ENCODE measurements at regions not wholly inside any gene's neighbourhood (a gene's known extent, or its start where the extent isn't known, plus 50 kb on each side); places are given as distances from the start of the nearest gene placed in this dataset.

DNA sequence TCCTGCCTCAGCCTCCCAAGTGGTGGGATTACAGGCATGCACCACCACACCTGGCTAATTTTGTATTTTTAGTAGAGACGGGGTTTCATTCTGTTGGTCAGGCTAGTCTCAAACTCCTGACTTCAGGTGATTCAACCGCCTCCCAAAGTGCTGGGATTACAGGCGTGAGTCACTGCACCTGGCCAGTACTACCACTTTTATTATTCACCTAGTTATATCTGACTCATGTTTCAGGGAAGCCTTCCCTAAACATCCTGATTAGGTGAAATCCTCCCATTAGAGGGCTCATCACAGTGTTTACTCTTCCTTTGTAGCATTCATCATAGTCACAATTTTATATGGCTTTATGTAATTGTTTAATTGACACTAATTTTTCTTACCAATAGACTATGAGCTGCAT lies 295.3 kb upstream of the SOX5 start:
- TF ChIP-seq, protein P1, sequence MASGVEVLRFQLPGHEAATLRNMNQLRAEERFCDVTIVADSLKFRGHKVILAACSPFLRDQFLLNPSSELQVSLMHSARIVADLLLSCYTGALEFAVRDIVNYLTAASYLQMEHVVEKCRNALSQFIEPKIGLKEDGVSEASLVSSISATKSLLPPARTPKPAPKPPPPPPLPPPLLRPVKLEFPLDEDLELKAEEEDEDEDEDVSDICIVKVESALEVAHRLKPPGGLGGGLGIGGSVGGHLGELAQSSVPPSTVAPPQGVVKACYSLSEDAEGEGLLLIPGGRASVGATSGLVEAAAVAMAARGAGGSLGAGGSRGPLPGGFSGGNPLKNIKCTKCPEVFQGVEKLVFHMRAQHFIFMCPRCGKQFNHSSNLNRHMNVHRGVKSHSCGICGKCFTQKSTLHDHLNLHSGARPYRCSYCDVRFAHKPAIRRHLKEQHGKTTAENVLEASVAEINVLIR (CRISPR knock-in tag; IDR thresholded peaks at IDR 0.05), result no peak
- TF ChIP-seq HDAC6 (IDR thresholded peaks at IDR 0.05; ENCODE audit: low read depth, low read length) (no peak), MTA2 (IDR thresholded peaks at IDR 0.05; ENCODE audit: low read depth) (no peak)
- no TSS peak for BruUV-seq (replicated peaks)
- in situ Hi-C loops (cut with MboI), result no loop called here

DNA sequence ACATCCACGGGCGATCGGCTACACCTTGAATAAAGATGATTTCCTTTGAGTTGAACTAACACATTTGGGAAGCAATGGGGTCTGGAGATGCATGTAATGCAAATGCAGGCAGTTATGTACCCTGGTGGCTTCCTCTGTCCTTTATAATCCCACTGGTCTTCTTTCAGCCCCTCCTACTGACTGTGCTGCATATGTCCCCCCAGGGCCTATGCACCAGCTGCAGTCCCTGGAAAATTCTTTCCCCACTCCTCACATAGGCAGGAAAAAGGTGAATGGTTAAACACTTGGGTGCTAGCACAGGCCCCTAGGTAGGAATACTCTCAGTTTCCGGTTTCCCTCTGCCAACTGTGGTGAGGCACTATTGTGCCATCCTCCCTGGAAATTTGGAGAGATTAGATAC lies 294.8 kb upstream of the SOX5 start:
- intact Hi-C loops (cut with micrococcal nuclease) (no loop called here), in situ Hi-C loops (cut with MboI) (no loop called here)
- no peak for ATAC-seq
- no peaks in the 10 kb centered on the region for H3K36me3 ChIP-seq (ENCODE audit: control insufficient read depth, insufficient read depth, low read length)
- H3K9me1 ChIP-seq (ENCODE audit: control insufficient read depth, insufficient read depth, low read length), result no peaks in the 10 kb centered on the region
- no peak overlapping the region for H2AFZ ChIP-seq (ENCODE audit: low read depth, low read length)
- H3K9me3 ChIP-seq (replicated peaks; ENCODE audit: control insufficient read depth, insufficient read depth, low read depth, low read length), result no peaks in the 10 kb centered on the region
- no peak overlapping the region for H3K4me3 ChIP-seq
- no peak for FAIRE-seq
- BruUV-seq (replicated peaks), result no TSS peak
- no peaks in the 10 kb centered on the region for H4K20me1 ChIP-seq (replicated peaks; ENCODE audit: control insufficient read depth, insufficient read depth, low read length)
- POLR2A ChIA-PET, result no interaction called here
- no peak for DNase-seq (ENCODE audit: extremely low read depth in 1 of 4, low spot score in 3 of 4)
- CTCF ChIA-PET (ENCODE audit: low intra/inter-chr PET ratio), result no interaction called here
- H3K9ac ChIP-seq (ENCODE audit: insufficient read depth in 1 of 2, low read depth in 2 of 2, low read length in 2 of 2), result no peak overlapping the region
- no peaks in the 10 kb centered on the region for H3K79me2 ChIP-seq (ENCODE audit: control insufficient read depth, insufficient read depth, low read length)
- no peak overlapping the region for H3K27ac ChIP-seq (ENCODE audit: extremely low read depth, low read depth, low read length)
- H3K27me3 ChIP-seq (ENCODE audit: control insufficient read depth in 2 of 2, insufficient read depth in 2 of 2, low read length in 2 of 2), result 0 out of 5 replicates have a peak, but pooled peaks cover 0 to 5% of the 10 kb centered on the region in 2 experiments
- no peaks in the 10 kb centered on the region for H3K4me1 ChIP-seq (replicated peaks in 1 of 2; ENCODE audit: control insufficient read depth in 2 of 2, insufficient read depth in 2 of 2, low read length in 2 of 2)
- WGBS (ENCODE audit: insufficient coverage, low coverage, missing lambda C conversion rate), result 7% methylated on average over 3 of the region's 4 CpGs
- no peak overlapping the region for H3K4me2 ChIP-seq (ENCODE audit: insufficient read depth, low read length)
- TF ChIP-seq PML (IDR thresholded peaks at IDR 0.05; ENCODE audit: low read length) (no peak), THRAP3 (IDR thresholded peaks at IDR 0.05; ENCODE audit: borderline replicate concordance) (no peak), KAT8 (IDR thresholded peaks at IDR 0.05; ENCODE audit: low read depth) (no peak), SMAD2 (IDR thresholded peaks at IDR 0.05; ENCODE audit: low read depth, low read length) (no peak), KAT7 (CRISPR knock-in tag; IDR thresholded peaks at IDR 0.05; ENCODE audit: borderline replicate concordance) (no peak), NCOA1 (IDR thresholded peaks at IDR 0.05; ENCODE audit: low read depth) (no peak), PHB2 (IDR thresholded peaks at IDR 0.05; ENCODE audit: low read depth) (no peak), ZFP1 (CRISPR knock-in tag; IDR thresholded peaks at IDR 0.05) (no peak), SUPT5H (IDR thresholded peaks at IDR 0.05) (no peak), SPI1 (IDR thresholded peaks at IDR 0.05; ENCODE audit: borderline replicate concordance, low read depth, low read length) (no peak)
- TF ChIP-seq, protein P2, sequence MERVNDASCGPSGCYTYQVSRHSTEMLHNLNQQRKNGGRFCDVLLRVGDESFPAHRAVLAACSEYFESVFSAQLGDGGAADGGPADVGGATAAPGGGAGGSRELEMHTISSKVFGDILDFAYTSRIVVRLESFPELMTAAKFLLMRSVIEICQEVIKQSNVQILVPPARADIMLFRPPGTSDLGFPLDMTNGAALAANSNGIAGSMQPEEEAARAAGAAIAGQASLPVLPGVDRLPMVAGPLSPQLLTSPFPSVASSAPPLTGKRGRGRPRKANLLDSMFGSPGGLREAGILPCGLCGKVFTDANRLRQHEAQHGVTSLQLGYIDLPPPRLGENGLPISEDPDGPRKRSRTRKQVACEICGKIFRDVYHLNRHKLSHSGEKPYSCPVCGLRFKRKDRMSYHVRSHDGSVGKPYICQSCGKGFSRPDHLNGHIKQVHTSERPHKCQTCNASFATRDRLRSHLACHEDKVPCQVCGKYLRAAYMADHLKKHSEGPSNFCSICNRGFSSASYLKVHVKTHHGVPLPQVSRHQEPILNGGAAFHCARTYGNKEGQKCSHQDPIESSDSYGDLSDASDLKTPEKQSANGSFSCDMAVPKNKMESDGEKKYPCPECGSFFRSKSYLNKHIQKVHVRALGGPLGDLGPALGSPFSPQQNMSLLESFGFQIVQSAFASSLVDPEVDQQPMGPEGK (CRISPR knock-in tag; IDR thresholded peaks at IDR 0.05; ENCODE audit: borderline replicate concordance), result no peak
- TF ChIP-seq, protein P3, sequence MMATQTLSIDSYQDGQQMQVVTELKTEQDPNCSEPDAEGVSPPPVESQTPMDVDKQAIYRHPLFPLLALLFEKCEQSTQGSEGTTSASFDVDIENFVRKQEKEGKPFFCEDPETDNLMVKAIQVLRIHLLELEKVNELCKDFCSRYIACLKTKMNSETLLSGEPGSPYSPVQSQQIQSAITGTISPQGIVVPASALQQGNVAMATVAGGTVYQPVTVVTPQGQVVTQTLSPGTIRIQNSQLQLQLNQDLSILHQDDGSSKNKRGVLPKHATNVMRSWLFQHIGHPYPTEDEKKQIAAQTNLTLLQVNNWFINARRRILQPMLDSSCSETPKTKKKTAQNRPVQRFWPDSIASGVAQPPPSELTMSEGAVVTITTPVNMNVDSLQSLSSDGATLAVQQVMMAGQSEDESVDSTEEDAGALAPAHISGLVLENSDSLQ (IDR thresholded peaks at IDR 0.05), result no peak

More for the DNA sequence above, 295.3 kb upstream of the SOX5 start:
- ChIA-PET CTCF (ENCODE audit: low intra/inter-chr PET ratio) (no interaction called here), POLR2A (no interaction called here)
- DNase-seq (ENCODE audit: extremely low read depth in 1 of 4, low spot score in 3 of 4) (no peak), ATAC-seq (no peak), FAIRE-seq (no peak)
- 0% methylated on average over 3 of the region's 3 CpGs for WGBS (ENCODE audit: insufficient coverage, low coverage, missing lambda C conversion rate)
- no peak overlapping the region for H3K4me3 ChIP-seq
- H3K9ac ChIP-seq (ENCODE audit: insufficient read depth in 1 of 2, low read depth in 2 of 2, low read length in 2 of 2), result no peak overlapping the region
- no peaks in the 10 kb centered on the region for H3K9me1 ChIP-seq (ENCODE audit: control insufficient read depth, insufficient read depth, low read length)
- no peak overlapping the region for H2AFZ ChIP-seq (ENCODE audit: low read depth, low read length)
- no peaks in the 10 kb centered on the region for H3K36me3 ChIP-seq (ENCODE audit: control insufficient read depth, insufficient read depth, low read length)
- no peaks in the 10 kb centered on the region for H3K79me2 ChIP-seq (ENCODE audit: control insufficient read depth, insufficient read depth, low read length)
- intact Hi-C loops (cut with micrococcal nuclease), result no loop called here
- H3K9me3 ChIP-seq (replicated peaks; ENCODE audit: control insufficient read depth, insufficient read depth, low read depth, low read length), result no peaks in the 10 kb centered on the region
- H3K4me2 ChIP-seq (ENCODE audit: insufficient read depth, low read length), result no peak overlapping the region
- no peak overlapping the region for H3K27ac ChIP-seq (ENCODE audit: extremely low read depth, low read depth, low read length)
- H4K20me1 ChIP-seq (replicated peaks; ENCODE audit: control insufficient read depth, insufficient read depth, low read length), result no peaks in the 10 kb centered on the region
- 0 out of 5 replicates have a peak, but pooled peaks cover 0 to 5% of the 10 kb centered on the region in 2 experiments for H3K27me3 ChIP-seq (ENCODE audit: control insufficient read depth in 2 of 2, insufficient read depth in 2 of 2, low read length in 2 of 2)
- H3K4me1 ChIP-seq (replicated peaks in 1 of 2; ENCODE audit: control insufficient read depth in 2 of 2, insufficient read depth in 2 of 2, low read length in 2 of 2), result no peaks in the 10 kb centered on the region
